CD4-positive, CD25-positive, alpha-beta regulatory T cell (primary cell): ENCODE measurements at regions not wholly inside any gene's neighbourhood (a gene's known extent, or its start where the extent isn't known, plus 50 kb on each side); places are given as distances from the start of the nearest gene placed in this dataset.

Experiments used
- ATAC-seq, 2 donors: fragments of 150-1000 bp; cut with Tn5 transposase; one replicate each; pipeline ENCODE4 v1.10.0; 2021; ENCODE audit warnings: low read depth in 2 of 2, moderate number of reproducible peaks in 2 of 2, moderate library complexity in 1 of 2
- DNase-seq, 3 donors: peaks; one replicate each; pipeline versions ENCODE4 v3.0.0 to v3.0.0-alpha.2; 2012 to 2022; ENCODE audit warnings: mixed read lengths in 1 of 3
- H3K27ac ChIP-seq: one replicate; pipeline ENCODE4 v1.7.0; 2013; ENCODE audit warnings: mild to moderate bottlenecking, low read length; ENCODE audit not compliant: insufficient read depth, poor library complexity, severe bottlenecking
- H3K27me3 ChIP-seq: one replicate; pipeline ENCODE4 v1.7.0; 2013; ENCODE audit warnings: low read length; ENCODE audit not compliant: control insufficient read depth, insufficient read depth
- H3K36me3 ChIP-seq: one replicate; pipeline ENCODE4 v1.7.0; 2013; ENCODE audit warnings: mild to moderate bottlenecking, low read length, moderate library complexity; ENCODE audit not compliant: control insufficient read depth, insufficient read depth
- H3K4me1 ChIP-seq: 2 replicates; pipeline ENCODE4 v1.7.0; 2013; ENCODE audit warnings: mild to moderate bottlenecking, low read length; ENCODE audit not compliant: insufficient read depth, control insufficient read depth, poor library complexity, severe bottlenecking
- H3K4me3 ChIP-seq: one replicate; pipeline ENCODE4 v1.7.0; 2013; ENCODE audit warnings: low read depth, mild to moderate bottlenecking, low read length, moderate library complexity
- H3K9me3 ChIP-seq, 2 experiments: 1 replicate in 1 of 2; 2 replicates in 1 of 2; pipeline ENCODE4 v1.7.0; 2013; ENCODE audit warnings: low read length in 2 of 2, mild to moderate bottlenecking in 1 of 2, moderate library complexity in 1 of 2; ENCODE audit not compliant: control insufficient read depth in 2 of 2
- H3K27ac Mint-ChIP-seq, 3 donors: one replicate each; pipeline ENCODE4 v1.8.0; 2020 to 2022; ENCODE audit warnings: mild to moderate bottlenecking in 3 of 3, mixed read lengths in 3 of 3, moderate library complexity in 2 of 3
- H3K27me3 Mint-ChIP-seq: one replicate; pipeline ENCODE4 v1.8.0; 2022; ENCODE audit warnings: mild to moderate bottlenecking, mixed read lengths
- H3K36me3 Mint-ChIP-seq: one replicate; pipeline ENCODE4 v1.8.0; 2020; ENCODE audit warnings: mixed read lengths
- H3K4me1 Mint-ChIP-seq, 4 donors: one replicate each; pipeline ENCODE4 v1.8.0; 2020 to 2022; ENCODE audit warnings: mixed read lengths in 4 of 4, mild to moderate bottlenecking in 1 of 4
- H3K4me3 Mint-ChIP-seq, 4 donors: one replicate each; pipeline ENCODE4 v1.8.0; 2020 to 2022; ENCODE audit warnings: mild to moderate bottlenecking in 4 of 4, mixed read lengths in 4 of 4, moderate library complexity in 3 of 4
- H3K9me3 Mint-ChIP-seq, 7 donors: one replicate each; pipeline ENCODE4 v1.8.0; 2020 to 2022; ENCODE audit warnings: mixed read lengths in 7 of 7, mild to moderate bottlenecking in 3 of 7, moderate library complexity in 2 of 7

DNA sequence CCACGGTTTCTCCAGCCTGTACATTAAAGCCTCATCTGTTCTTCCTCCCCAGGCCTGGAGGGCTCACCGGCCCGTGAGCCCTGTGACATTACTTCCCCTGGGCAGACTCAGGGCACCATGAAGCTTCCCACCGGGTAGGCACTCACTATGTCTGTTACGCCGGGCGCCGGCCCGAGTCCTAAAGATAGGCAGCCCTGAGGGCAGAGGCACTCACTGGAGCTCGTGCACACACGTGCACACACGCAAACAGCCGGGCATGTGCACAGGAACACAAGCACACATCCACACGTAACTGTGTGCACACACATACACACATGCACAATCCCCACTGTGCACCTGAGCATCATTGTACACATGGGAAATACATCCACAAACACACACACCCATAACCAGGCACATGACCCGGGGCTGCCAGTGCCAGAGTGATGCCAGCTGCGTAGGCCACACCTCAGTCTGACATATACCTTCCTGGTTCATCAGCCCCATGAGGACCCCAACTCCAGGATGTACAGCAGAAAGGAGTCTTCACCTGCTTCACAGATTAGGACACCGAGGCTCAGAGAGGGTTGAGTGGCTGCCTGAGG lies 83.7 kb downstream of the YTHDF1 start:
- H3K4me1 Mint-ChIP-seq = no peaks in the 10 kb centered on the region
- H3K9me3 Mint-ChIP-seq = no peaks in the 10 kb centered on the region
- Histone ChIP-seq H3K4me3 (no peak overlapping the region), H3K27ac (no peak overlapping the region), H3K4me1 (no peaks in the 10 kb centered on the region), H3K36me3 (no peaks in the 10 kb centered on the region), H3K27me3 (no peaks in the 10 kb centered on the region), H3K9me3 (no peaks in the 10 kb centered on the region)
- H3K27ac Mint-ChIP-seq = no peak overlapping the region
- no peaks in the 10 kb centered on the region for H3K27me3 Mint-ChIP-seq
- DNase-seq = no peak
- no peak for ATAC-seq
- no peaks in the 10 kb centered on the region for H3K36me3 Mint-ChIP-seq
- H3K4me3 Mint-ChIP-seq = no peak overlapping the region

DNA sequence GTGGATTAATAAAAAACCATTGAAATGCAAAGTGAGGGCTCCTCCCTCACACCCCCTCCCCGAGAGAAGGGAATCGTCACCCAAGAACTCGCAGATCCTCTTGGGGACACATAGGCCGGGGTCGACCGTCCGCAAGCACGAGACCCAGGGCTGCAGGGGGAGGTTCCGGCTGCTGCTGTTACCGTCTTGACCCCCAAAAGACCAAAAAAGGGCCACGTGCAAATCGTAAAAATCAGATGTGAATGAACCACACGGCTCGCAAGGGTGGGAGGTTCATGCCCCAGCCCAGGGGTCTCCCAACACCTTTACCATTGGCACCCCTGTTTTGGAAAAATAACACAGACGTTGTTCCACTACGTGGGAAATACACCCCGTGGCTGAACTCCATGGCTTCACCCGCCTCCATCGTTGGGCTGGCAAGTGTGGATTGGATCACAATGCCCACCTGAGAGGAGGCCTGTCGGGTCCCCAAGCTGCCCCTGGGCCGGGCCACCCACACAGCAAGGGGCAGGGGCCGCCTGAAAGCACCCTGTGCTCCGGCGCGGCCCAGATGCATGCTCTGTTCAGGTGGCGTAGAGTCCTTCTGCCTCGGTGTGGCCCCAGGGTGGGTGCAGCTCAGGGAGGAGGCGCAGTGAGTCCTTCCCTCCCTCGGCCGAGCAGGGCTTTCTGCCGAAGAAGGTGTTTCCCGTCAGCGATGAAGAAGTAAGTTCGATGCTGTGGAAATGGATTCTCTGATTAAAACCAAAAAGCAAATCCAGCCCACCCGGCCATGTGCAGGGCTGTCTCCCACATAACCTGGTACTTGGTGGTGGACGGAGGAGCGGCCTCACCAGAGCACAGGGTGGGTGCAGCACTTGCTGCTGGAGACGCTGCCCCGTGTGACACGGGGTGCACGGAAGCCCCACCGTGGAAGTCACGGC lies 85.0 kb downstream of the YTHDF1 start:
- no peaks in the 10 kb centered on the region for H3K36me3 Mint-ChIP-seq
- no peak overlapping the region for H3K27ac ChIP-seq
- H3K27ac Mint-ChIP-seq = no peak overlapping the region
- H3K27me3 ChIP-seq = no peaks in the 10 kb centered on the region
- no peaks in the 10 kb centered on the region for H3K9me3 Mint-ChIP-seq
- no peaks in the 10 kb centered on the region for H3K9me3 ChIP-seq
- DNase-seq = no peak
- H3K4me3 Mint-ChIP-seq = no peak overlapping the region
- no peak overlapping the region for H3K4me3 ChIP-seq
- no peaks in the 10 kb centered on the region for H3K36me3 ChIP-seq
- no peaks in the 10 kb centered on the region for H3K4me1 Mint-ChIP-seq
- no peak for ATAC-seq
- peaks cover 5% of the 10 kb centered on the region for H3K27me3 Mint-ChIP-seq
- no peaks in the 10 kb centered on the region for H3K4me1 ChIP-seq

DNA sequence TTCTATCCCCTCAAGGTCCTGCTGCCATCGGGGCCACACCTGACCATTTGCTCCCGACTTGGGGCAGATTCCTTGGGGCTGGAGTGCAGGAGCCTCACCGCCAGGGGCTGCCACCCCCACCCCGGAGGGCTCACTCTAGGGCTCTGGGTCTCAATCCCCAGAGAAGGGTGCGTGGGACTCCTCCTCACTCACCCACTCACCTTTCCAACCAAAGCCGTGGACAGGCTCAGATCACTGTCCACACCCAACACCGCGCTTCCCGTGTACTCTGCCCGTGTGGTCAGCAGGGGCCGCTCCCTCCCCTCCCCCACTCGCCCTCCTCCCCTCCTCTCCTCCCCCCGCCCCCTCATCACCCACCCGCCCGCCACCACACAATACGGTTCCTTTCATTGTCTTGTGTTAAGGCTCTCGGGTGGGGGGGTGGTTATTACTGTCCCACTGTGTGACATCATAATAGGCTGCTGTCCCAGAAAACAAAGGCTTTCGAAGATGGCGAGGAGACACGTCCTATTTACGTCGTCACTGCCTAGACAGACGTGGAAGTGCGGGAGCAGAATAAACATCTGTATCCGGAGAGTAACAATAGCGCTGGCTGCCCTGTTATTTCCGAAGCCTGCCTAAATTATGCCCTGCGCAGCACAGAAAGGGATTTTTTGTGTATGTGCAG lies 85.8 kb downstream of the YTHDF1 start:
- Histone ChIP-seq H3K9me3 (no peaks in the 10 kb centered on the region), H3K4me1 (no peaks in the 10 kb centered on the region), H3K27me3 (no peaks in the 10 kb centered on the region), H3K4me3 (no peak overlapping the region), H3K27ac (no peak overlapping the region), H3K36me3 (no peaks in the 10 kb centered on the region)
- Mint-ChIP-seq H3K4me1 (no peaks in the 10 kb centered on the region), H3K27me3 (peaks cover 5% of the 10 kb centered on the region), H3K27ac (no peak overlapping the region), H3K9me3 (no peaks in the 10 kb centered on the region), H3K36me3 (no peaks in the 10 kb centered on the region), H3K4me3 (no peak overlapping the region)
- DNase-seq = no peak
- ATAC-seq = no peak

DNA sequence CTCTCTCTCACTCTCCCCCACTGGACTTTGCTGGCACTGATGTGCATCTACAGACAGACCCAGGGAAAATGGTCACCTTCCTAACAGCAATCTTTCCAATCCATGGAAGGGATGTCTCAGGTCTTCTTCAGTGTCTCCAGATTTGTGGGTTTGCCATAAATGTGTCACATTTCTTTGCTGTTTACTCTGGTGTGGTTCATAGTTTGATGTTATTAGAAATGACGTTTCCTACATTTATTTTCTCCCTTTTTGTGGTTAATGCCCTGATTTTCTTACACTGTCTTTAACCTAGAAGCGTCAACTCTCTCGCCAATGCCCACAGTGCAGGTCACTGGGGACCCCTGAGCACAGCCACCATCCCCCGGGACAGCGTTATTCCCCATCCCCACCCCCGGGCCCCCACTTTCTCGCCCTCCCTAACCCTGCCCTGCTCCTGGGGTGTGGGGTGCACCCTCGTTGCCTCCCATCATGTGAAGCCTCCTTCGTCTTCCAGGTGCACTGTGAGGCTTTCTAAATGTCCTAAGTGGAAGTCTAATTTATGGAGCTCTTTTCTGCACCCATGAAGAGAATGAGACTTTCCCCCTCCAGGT lies 86.5 kb downstream of the YTHDF1 start:
- Mint-ChIP-seq H3K27ac (no peak overlapping the region), H3K4me1 (no peaks in the 10 kb centered on the region), H3K4me3 (no peak overlapping the region), H3K9me3 (no peaks in the 10 kb centered on the region), H3K36me3 (no peaks in the 10 kb centered on the region), H3K27me3 (peaks cover 5% of the 10 kb centered on the region)
- DNase-seq (no peak), ATAC-seq (no peak)
- no peaks in the 10 kb centered on the region for H3K36me3 ChIP-seq
- H3K27ac ChIP-seq = no peak overlapping the region
- H3K9me3 ChIP-seq = no peaks in the 10 kb centered on the region
- no peaks in the 10 kb centered on the region for H3K4me1 ChIP-seq
- no peak overlapping the region for H3K4me3 ChIP-seq
- H3K27me3 ChIP-seq = no peaks in the 10 kb centered on the region

DNA sequence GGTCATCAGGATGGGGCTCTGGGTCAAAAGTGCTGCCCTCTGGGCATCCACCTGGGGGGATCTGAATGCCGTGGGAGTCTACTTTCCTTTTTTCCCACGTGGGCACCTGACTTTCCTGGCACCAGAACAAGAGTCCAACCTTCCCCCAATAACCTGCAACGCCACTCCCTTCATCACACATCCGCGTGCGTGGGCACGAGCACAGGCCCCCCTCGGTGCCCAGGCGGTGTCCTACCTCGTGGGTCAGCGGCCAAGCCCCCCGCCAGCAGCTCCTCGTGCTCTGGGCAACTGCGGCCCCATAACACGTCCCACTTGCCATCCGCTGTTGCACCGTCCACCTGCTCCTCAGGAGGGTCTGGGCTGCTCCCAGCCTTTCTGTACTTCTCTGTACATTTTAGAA lies 87.0 kb downstream of the YTHDF1 start:
- no peaks in the 10 kb centered on the region for H3K4me1 ChIP-seq
- no peaks in the 10 kb centered on the region for H3K4me1 Mint-ChIP-seq
- peaks cover 5% of the 10 kb centered on the region for H3K27me3 Mint-ChIP-seq
- no peaks in the 10 kb centered on the region for H3K9me3 Mint-ChIP-seq
- no peak overlapping the region for H3K27ac Mint-ChIP-seq
- ATAC-seq (no peak), DNase-seq (no peak)
- no peak overlapping the region for H3K4me3 ChIP-seq
- H3K36me3 Mint-ChIP-seq = no peaks in the 10 kb centered on the region
- H3K27me3 ChIP-seq = no peaks in the 10 kb centered on the region
- H3K4me3 Mint-ChIP-seq = no peak overlapping the region
- H3K27ac ChIP-seq = no peak overlapping the region
- no peaks in the 10 kb centered on the region for H3K9me3 ChIP-seq
- no peaks in the 10 kb centered on the region for H3K36me3 ChIP-seq

DNA sequence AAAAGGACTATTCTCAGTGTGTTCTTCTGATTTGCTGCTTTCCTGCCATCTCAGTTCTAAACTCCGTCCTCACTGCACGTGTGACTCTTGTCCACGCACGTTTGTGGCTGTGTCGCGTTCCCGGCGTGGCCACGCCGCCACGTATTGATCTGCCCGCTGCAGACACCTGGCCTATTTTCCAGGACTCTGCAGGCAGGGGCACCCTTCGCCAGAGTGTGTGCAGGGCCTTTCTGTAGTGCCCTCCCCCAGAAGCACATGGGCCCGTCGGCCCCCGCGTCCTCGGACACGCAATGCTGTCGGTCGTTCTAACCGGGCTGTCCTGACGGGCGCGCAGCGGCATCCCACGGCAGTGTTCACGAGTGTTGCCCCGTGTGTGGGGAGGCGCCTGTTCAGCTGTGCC lies 87.6 kb downstream of the YTHDF1 start:
- Histone ChIP-seq H3K4me1 (no peaks in the 10 kb centered on the region), H3K27ac (no peak overlapping the region), H3K36me3 (no peaks in the 10 kb centered on the region), H3K27me3 (no peaks in the 10 kb centered on the region), H3K9me3 (no peaks in the 10 kb centered on the region), H3K4me3 (no peak overlapping the region)
- Mint-ChIP-seq H3K9me3 (no peaks in the 10 kb centered on the region), H3K27me3 (peaks cover 5% of the 10 kb centered on the region), H3K27ac (no peak overlapping the region), H3K4me1 (no peaks in the 10 kb centered on the region), H3K4me3 (no peak overlapping the region), H3K36me3 (no peaks in the 10 kb centered on the region)
- DNase-seq (no peak), ATAC-seq (no peak)

DNA sequence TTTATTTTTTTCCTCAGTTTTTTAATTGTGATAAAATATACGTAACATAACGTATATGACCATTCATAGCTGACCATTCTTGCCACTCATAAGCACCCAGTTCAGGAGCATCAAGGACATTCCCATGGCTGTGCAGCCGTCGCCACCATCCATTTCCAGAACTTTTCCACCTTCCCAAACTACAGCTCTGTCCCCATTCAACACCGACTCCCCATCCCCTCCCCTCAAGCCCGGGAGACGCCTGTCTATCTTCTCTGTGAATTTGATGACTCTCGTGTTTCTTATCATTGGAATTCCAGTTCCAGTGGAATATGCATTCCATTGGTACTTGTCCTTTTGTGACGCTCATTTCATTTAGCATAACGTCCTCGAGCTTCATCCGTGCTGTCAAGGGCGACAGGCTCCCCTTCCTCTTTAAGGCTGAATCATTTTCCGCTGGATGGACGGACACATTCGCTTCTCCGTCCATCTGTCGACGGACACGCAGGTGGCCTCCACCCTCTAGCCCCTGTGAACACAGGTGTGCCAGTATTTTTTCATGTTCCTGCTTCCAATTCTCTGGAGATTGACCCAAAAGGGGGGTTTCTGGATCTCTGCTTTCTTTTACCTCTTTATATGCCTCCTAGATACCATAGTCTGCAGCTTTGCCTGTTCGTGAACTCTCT lies 88.1 kb downstream of the YTHDF1 start:
- Mint-ChIP-seq H3K27ac (no peak overlapping the region), H3K36me3 (no peaks in the 10 kb centered on the region), H3K4me3 (no peak overlapping the region), H3K4me1 (no peaks in the 10 kb centered on the region), H3K9me3 (no peaks in the 10 kb centered on the region), H3K27me3 (peaks cover 5% of the 10 kb centered on the region)
- ATAC-seq (no peak), DNase-seq (no peak)
- H3K4me3 ChIP-seq = no peak overlapping the region
- H3K27me3 ChIP-seq = no peaks in the 10 kb centered on the region
- H3K4me1 ChIP-seq = no peaks in the 10 kb centered on the region
- no peak overlapping the region for H3K27ac ChIP-seq
- H3K36me3 ChIP-seq = no peaks in the 10 kb centered on the region
- no peaks in the 10 kb centered on the region for H3K9me3 ChIP-seq
